PC-9 (cell line): ENCODE measurements at regions not wholly inside any gene's neighbourhood (a gene's known extent, or its start where the extent isn't known, plus 50 kb on each side); places are given as distances from the start of the nearest gene placed in this dataset.

Experiments used
- BruUV-seq: library from RNA; stranded (reverse); fragments of 400-500 nt; replicated peaks from 2 replicates; lab custom pipeline; 2021; lab: Mats Ljungman, UMichigan
- CTCF ChIA-PET: fragments of 300-600 bp; sonication (Branson Sonifier 250); formaldehyde crosslinking; loops from one replicate; lab custom pipeline; 2022; ENCODE audit warnings: antibody characterized with exemption; lab: Charles Lee
- POLR2A ChIA-PET: fragments of 300-600 bp; sonication (Branson Sonifier 250); formaldehyde crosslinking; loops from one replicate; lab custom pipeline; 2022; ENCODE audit warnings: antibody characterized with exemption; ENCODE audit not compliant: unreplicated experiment; lab: Charles Lee
- DNase-seq, 2 experiments: peaks; one replicate each; pipeline versions ENCODE4 v3.0.0 to v3.0.0-alpha.2; 2015 to 2022; ENCODE audit warnings: mixed read lengths in 1 of 2
- H2AFZ ChIP-seq: fragments of 200-600 bp; sonication (generic); 2 replicates; pipeline ENCODE4 v1.8.1; 2017; ENCODE audit warnings: antibody characterized with exemption
- H3F3A ChIP-seq: fragments of 200-600 bp; sonication (generic); 2 replicates; pipeline ENCODE4 v1.8.1; 2017; ENCODE audit warnings: antibody characterized with exemption, mild to moderate bottlenecking, low read depth; ENCODE audit not compliant: insufficient read depth
- H3K27ac ChIP-seq: fragments of 200-600 bp; sonication (generic); 2 replicates; pipeline ENCODE4 v1.6.1; 2016; ENCODE audit warnings: mixed run types
- H3K27me3 ChIP-seq: fragments of 200-600 bp; sonication (generic); 2 replicates; pipeline ENCODE4 v1.6.1; 2016; ENCODE audit warnings: low read depth, mixed run types; ENCODE audit not compliant: insufficient read depth
- H3K36me3 ChIP-seq: fragments of 200-600 bp; sonication (generic); 2 replicates; pipeline ENCODE4 v1.6.1; 2016; ENCODE audit warnings: low read depth, mixed run types
- H3K4me1 ChIP-seq: fragments of 200-600 bp; sonication (generic); replicated peaks from 2 replicates; pipeline ENCODE4 v1.6.1; 2016; ENCODE audit warnings: mixed run types; ENCODE audit not compliant: insufficient read depth
- H3K4me2 ChIP-seq: fragments of 200-600 bp; sonication (generic); 2 replicates; pipeline ENCODE4 v1.6.1; 2017; ENCODE audit warnings: mixed run types
- H3K4me3 ChIP-seq: fragments of 200-600 bp; sonication (generic); 2 replicates; pipeline ENCODE4 v1.6.1; 2016; ENCODE audit warnings: mixed run types
- H3K79me2 ChIP-seq: fragments of 200-600 bp; sonication (generic); 2 replicates; pipeline ENCODE4 v1.6.1; 2017; ENCODE audit warnings: low read depth, mixed run types
- H3K9me2 ChIP-seq: fragments of 200-600 bp; sonication (generic); 2 replicates; pipeline ENCODE4 v1.8.1; 2017; ENCODE audit warnings: mild to moderate bottlenecking; ENCODE audit not compliant: insufficient read depth
- H3K9me3 ChIP-seq: fragments of 200-600 bp; sonication (generic); 2 replicates; pipeline ENCODE4 v1.8.1; 2016; ENCODE audit warnings: low read depth; ENCODE audit not compliant: insufficient read depth
- H4K20me1 ChIP-seq: fragments of 200-600 bp; sonication (generic); 2 replicates; pipeline ENCODE4 v1.8.1; 2017; ENCODE audit not compliant: insufficient read depth
- EZH2 ChIP-seq: fragments of 200-600 bp; sonication (generic); IDR thresholded peaks from 2 replicates; pipeline ENCODE4 v1.8.0; 2017; ENCODE audit warnings: antibody characterized with exemption, low read depth
- intact Hi-C: fragments of 100-400 bp; cut with micrococcal nuclease; formaldehyde crosslinking; loops from one replicate; pipeline ENCODE4 v1.10.0; 2022; ENCODE audit not compliant: unreplicated experiment
- TF ChIP-seq, protein P1 (sequence below): fragments of 200-600 bp; sonication (generic); conservative IDR thresholded peaks from 2 replicates; pipeline ENCODE4 v1.6.1; 2017; ENCODE audit warnings: mixed run types, antibody characterized with exemption, mild to moderate bottlenecking, moderate library complexity

DNA sequence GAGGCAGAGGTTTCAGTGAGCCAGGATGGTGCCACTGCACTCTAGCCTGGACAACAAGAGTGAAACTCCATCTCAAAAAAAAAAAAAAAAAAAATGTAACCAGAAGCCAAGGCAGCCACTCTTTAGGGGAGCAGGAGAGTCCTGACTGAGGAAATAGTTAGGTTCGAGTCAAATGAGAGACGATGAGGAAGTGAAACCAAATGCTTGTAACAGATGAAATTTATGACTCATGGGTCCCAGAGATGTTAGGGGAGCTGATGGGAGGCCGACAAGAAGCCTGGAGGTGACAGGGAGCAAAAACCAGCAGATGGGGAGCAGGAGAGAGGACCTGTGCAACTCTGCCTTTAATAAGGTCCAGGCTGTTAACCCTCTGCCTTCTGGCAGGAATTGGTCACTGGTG lies 756.1 kb upstream of the DDX18 start:
- Histone ChIP-seq H3K4me3 (no peak overlapping the region), H3K9me2 (no peaks in the 10 kb centered on the region), H3K27ac (no peak overlapping the region), H3K79me2 (no peaks in the 10 kb centered on the region), H3F3A (no peaks in the 10 kb centered on the region), H3K36me3 (no peaks in the 10 kb centered on the region), H3K9me3 (no peaks in the 10 kb centered on the region), H4K20me1 (no peaks in the 10 kb centered on the region), H3K27me3 (no peaks in the 10 kb centered on the region), H2AFZ (no peak overlapping the region), H3K4me1 (no peaks in the 10 kb centered on the region), H3K4me2 (no peak overlapping the region)
- CTCF ChIA-PET = no interaction called here
- no peak for DNase-seq
- no TSS peak for BruUV-seq
- intact Hi-C loops = no loop called here
- no peak for TF ChIP-seq EZH2
- POLR2A ChIA-PET = no interaction called here

DNA sequence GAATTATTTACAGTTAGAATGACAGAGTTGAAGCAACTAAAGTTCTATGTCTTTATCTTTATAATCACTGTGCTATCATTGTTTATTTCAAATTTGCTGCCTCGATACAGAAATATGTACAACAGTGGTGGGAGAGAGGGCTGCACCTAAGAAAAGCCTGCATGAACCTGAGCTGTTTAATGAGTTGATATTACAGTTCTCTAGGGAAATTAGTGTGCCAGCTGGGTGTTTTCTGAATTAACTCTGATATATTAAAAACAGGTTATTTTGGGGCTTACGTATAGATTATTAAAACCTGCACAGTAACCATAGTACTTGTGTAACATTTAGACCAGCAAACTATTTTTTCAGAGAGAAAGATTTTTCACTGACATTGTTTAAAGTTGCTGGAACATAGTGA lies 750.5 kb upstream of the DDX18 start:
- POLR2A ChIA-PET = no interaction called here
- no peaks in the 10 kb centered on the region for H3K79me2 ChIP-seq
- BruUV-seq = no TSS peak

DNA sequence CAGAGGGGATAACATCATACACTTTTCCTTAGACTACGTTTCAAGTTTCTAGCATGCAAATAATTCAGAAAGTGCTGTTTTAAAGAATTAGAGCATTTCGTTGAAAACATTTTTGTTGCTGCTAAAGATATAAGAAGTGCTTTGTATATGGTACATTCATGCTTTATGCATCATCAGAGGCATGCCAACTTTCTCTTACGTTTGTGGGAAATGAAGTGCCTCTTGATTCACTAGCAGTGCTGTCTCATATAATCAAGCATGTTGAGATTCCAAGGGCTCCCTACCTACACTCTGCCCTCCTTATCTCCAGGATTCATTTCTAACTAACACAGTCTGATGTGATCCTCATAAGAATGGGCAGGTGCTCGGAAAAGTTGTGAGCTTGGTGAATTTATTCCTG lies 748.6 kb upstream of the DDX18 start:
- Histone ChIP-seq H3K9me3 (no peaks in the 10 kb centered on the region), H3K79me2 (no peaks in the 10 kb centered on the region), H3K4me1 (no peaks in the 10 kb centered on the region), H3K4me2 (no peak overlapping the region), H3K27ac (no peak overlapping the region), H3K27me3 (no peaks in the 10 kb centered on the region), H3K4me3 (no peak overlapping the region), H3K9me2 (no peaks in the 10 kb centered on the region), H3K36me3 (no peaks in the 10 kb centered on the region), H4K20me1 (no peaks in the 10 kb centered on the region), H2AFZ (no peak overlapping the region), H3F3A (no peaks in the 10 kb centered on the region)
- no TSS peak for BruUV-seq
- intact Hi-C loops = no loop called here
- TF ChIP-seq, protein P1, sequence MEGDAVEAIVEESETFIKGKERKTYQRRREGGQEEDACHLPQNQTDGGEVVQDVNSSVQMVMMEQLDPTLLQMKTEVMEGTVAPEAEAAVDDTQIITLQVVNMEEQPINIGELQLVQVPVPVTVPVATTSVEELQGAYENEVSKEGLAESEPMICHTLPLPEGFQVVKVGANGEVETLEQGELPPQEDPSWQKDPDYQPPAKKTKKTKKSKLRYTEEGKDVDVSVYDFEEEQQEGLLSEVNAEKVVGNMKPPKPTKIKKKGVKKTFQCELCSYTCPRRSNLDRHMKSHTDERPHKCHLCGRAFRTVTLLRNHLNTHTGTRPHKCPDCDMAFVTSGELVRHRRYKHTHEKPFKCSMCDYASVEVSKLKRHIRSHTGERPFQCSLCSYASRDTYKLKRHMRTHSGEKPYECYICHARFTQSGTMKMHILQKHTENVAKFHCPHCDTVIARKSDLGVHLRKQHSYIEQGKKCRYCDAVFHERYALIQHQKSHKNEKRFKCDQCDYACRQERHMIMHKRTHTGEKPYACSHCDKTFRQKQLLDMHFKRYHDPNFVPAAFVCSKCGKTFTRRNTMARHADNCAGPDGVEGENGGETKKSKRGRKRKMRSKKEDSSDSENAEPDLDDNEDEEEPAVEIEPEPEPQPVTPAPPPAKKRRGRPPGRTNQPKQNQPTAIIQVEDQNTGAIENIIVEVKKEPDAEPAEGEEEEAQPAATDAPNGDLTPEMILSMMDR = no peak
- TF ChIP-seq EZH2 = no peak
- CTCF ChIA-PET = no interaction called here
- POLR2A ChIA-PET = no interaction called here
- no peak for DNase-seq

More for the DNA sequence above, 750.5 kb upstream of the DDX18 start:
- TF ChIP-seq, protein P1 = no peak
- TF ChIP-seq EZH2 = no peak
- Histone ChIP-seq H3F3A (no peaks in the 10 kb centered on the region), H3K36me3 (no peaks in the 10 kb centered on the region), H3K4me1 (no peaks in the 10 kb centered on the region), H3K9me3 (no peaks in the 10 kb centered on the region), H3K4me3 (no peak overlapping the region), H3K27me3 (no peaks in the 10 kb centered on the region), H2AFZ (no peak overlapping the region), H3K4me2 (no peak overlapping the region), H3K9me2 (no peaks in the 10 kb centered on the region), H4K20me1 (no peaks in the 10 kb centered on the region), H3K27ac (no peak overlapping the region)
- intact Hi-C loops = no loop called here
- DNase-seq = no peak
- CTCF ChIA-PET = no interaction called here

DNA sequence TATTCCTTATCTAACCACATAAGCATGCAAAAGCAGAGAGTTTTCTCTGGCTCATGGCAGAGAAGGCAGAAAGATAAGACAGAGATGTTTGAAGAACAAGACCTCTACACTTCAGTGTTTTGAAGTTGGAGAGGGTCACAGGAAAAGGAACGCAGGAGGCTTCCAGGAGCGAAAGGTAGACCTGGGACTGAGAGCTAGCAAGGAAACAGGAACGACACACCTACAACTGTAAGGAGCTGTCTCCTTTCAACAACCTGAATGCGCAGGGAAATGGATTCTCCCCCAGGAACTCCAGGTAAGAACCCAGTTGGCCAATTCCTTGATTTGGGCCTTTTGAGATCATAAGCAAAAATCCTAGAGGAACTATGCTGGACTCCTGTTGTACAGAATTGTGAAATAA lies 746.6 kb upstream of the DDX18 start:
- TF ChIP-seq, protein P1 = no peak
- TF ChIP-seq EZH2 = no peak
- no peak overlapping the region for H2AFZ ChIP-seq
- no peaks in the 10 kb centered on the region for H3K79me2 ChIP-seq
- no peak for DNase-seq
- intact Hi-C loops = no loop called here
- no peak overlapping the region for H3K27ac ChIP-seq
- H3K9me3 ChIP-seq = no peaks in the 10 kb centered on the region
- no peaks in the 10 kb centered on the region for H4K20me1 ChIP-seq
- CTCF ChIA-PET = no interaction called here
- no peaks in the 10 kb centered on the region for H3K4me1 ChIP-seq
- H3K4me2 ChIP-seq = no peak overlapping the region
- no peaks in the 10 kb centered on the region for H3K9me2 ChIP-seq
- POLR2A ChIA-PET = no interaction called here
- no TSS peak for BruUV-seq
- no peaks in the 10 kb centered on the region for H3K36me3 ChIP-seq
- no peak overlapping the region for H3K4me3 ChIP-seq
- no peaks in the 10 kb centered on the region for H3F3A ChIP-seq
- H3K27me3 ChIP-seq = no peaks in the 10 kb centered on the region
